ENCODE measurements at regions not wholly inside any gene's neighbourhood (a gene's known extent, or its start where the extent isn't known, plus 50 kb on each side); places are given as distances from the start of the nearest gene placed in this dataset.

GRCh38 chr7:73966062-73966940 is 61.7 kb upstream of the ELN start:
- Histone ChIP-seq H3K36me3 (ENCODE audit: control insufficient read depth, low read depth, low read length) (no peaks in the 10 kb centered on the region), H3K27ac (ENCODE audit: low read length) (no peak overlapping the region), H3K9ac (ENCODE audit: low read length) (no peak overlapping the region)

GRCh38 chr7:73966941-73967831 is 60.8 kb upstream of the ELN start:
- Histone ChIP-seq H3K4me3 (ENCODE audit: low read length) (no peak overlapping the region), H3K27ac (ENCODE audit: low read length) (no peak overlapping the region), H3K27me3 (ENCODE audit: control insufficient read depth, insufficient read depth, low read length) (no peaks in the 10 kb centered on the region), H3K9ac (ENCODE audit: low read length) (no peak overlapping the region), H3K4me1 (ENCODE audit: control insufficient read depth, low read depth, low read length) (no peaks in the 10 kb centered on the region), H3K36me3 (ENCODE audit: control insufficient read depth, low read depth, low read length) (no peaks in the 10 kb centered on the region), H3K9me3 (ENCODE audit: control insufficient read depth, low read depth, low read length) (peaks cover 5% of the 10 kb centered on the region)

More at GRCh38 chr7:73966062-73966940, 61.7 kb upstream of the ELN start:
- Histone ChIP-seq H3K4me1 (ENCODE audit: control insufficient read depth, low read depth, low read length) (no peaks in the 10 kb centered on the region), H3K4me3 (ENCODE audit: low read length) (no peak overlapping the region), H3K27me3 (ENCODE audit: control insufficient read depth, insufficient read depth, low read length) (no peaks in the 10 kb centered on the region), H3K9me3 (ENCODE audit: control insufficient read depth, low read depth, low read length) (peaks cover 5% of the 10 kb centered on the region)

- H3K9me3 ChIP-seq (ENCODE audit: control insufficient read depth, low read depth, low read length) = peaks cover 5% of the 10 kb centered on the region
- no peaks in the 10 kb centered on the region for H3K4me1 ChIP-seq (ENCODE audit: control insufficient read depth, low read depth, low read length)
- no peaks in the 10 kb centered on the region for H3K36me3 ChIP-seq (ENCODE audit: control insufficient read depth, low read depth, low read length)
- H3K27me3 ChIP-seq (ENCODE audit: control insufficient read depth, insufficient read depth, low read length) = no peaks in the 10 kb centered on the region
- H3K4me3 ChIP-seq (ENCODE audit: low read length) = no peak overlapping the region
- no peak overlapping the region for H3K9ac ChIP-seq (ENCODE audit: low read length)
- H3K27ac ChIP-seq (ENCODE audit: low read length) = no peak overlapping the region
Measured at GRCh38 chr7:73967832-73968290, 60.1 kb upstream of the ELN start.

- no peaks in the 10 kb centered on the region for H3K27me3 ChIP-seq (ENCODE audit: control insufficient read depth, insufficient read depth, low read length)
- peaks cover under 1% of the 10 kb centered on the region for H3K9me3 ChIP-seq (ENCODE audit: control insufficient read depth, low read depth, low read length)
Measured at GRCh38 chr7:73968487-73968886, 59.5 kb upstream of the ELN start.

GRCh38 chr7:73969991-73970390 is 58.0 kb upstream of the ELN start:
- Histone ChIP-seq H3K4me3 (ENCODE audit: low read length) (no peak overlapping the region), H3K36me3 (ENCODE audit: control insufficient read depth, low read depth, low read length) (no peaks in the 10 kb centered on the region), H3K27me3 (ENCODE audit: control insufficient read depth, insufficient read depth, low read length) (no peaks in the 10 kb centered on the region), H3K9me3 (ENCODE audit: control insufficient read depth, low read depth, low read length) (no peaks in the 10 kb centered on the region), H3K4me1 (ENCODE audit: control insufficient read depth, low read depth, low read length) (no peaks in the 10 kb centered on the region), H3K27ac (ENCODE audit: low read length) (no peak overlapping the region), H3K9ac (ENCODE audit: low read length) (no peak overlapping the region)

More at GRCh38 chr7:73968487-73968886, 59.5 kb upstream of the ELN start:
- Histone ChIP-seq H3K4me3 (ENCODE audit: low read length) (no peak overlapping the region), H3K36me3 (ENCODE audit: control insufficient read depth, low read depth, low read length) (no peaks in the 10 kb centered on the region), H3K27ac (ENCODE audit: low read length) (no peak overlapping the region), H3K4me1 (ENCODE audit: control insufficient read depth, low read depth, low read length) (no peaks in the 10 kb centered on the region), H3K9ac (ENCODE audit: low read length) (no peak overlapping the region)

- H3K27me3 ChIP-seq (ENCODE audit: control insufficient read depth, insufficient read depth, low read length) = no peaks in the 10 kb centered on the region
- no peaks in the 10 kb centered on the region for H3K4me1 ChIP-seq (ENCODE audit: control insufficient read depth, low read depth, low read length)
- H3K36me3 ChIP-seq (ENCODE audit: control insufficient read depth, low read depth, low read length) = no peaks in the 10 kb centered on the region
- no peaks in the 10 kb centered on the region for H3K9me3 ChIP-seq (ENCODE audit: control insufficient read depth, low read depth, low read length)
- no peak overlapping the region for H3K9ac ChIP-seq (ENCODE audit: low read length)
- no peak overlapping the region for H3K27ac ChIP-seq (ENCODE audit: low read length)
- no peak overlapping the region for H3K4me3 ChIP-seq (ENCODE audit: low read length)
Measured at GRCh38 chr7:73970801-73971229, 57.2 kb upstream of the ELN start.

- Histone ChIP-seq H3K4me1 (ENCODE audit: control insufficient read depth, low read depth, low read length) (no peaks in the 10 kb centered on the region), H3K27me3 (ENCODE audit: control insufficient read depth, insufficient read depth, low read length) (no peaks in the 10 kb centered on the region), H3K36me3 (ENCODE audit: control insufficient read depth, low read depth, low read length) (no peaks in the 10 kb centered on the region), H3K9ac (ENCODE audit: low read length) (no peak overlapping the region), H3K27ac (ENCODE audit: low read length) (no peak overlapping the region), H3K9me3 (ENCODE audit: control insufficient read depth, low read depth, low read length) (no peaks in the 10 kb centered on the region), H3K4me3 (ENCODE audit: low read length) (no peak overlapping the region)
Measured at GRCh38 chr7:73971322-73971703, 56.7 kb upstream of the ELN start.

- H3K9ac ChIP-seq (ENCODE audit: low read length) = no peak overlapping the region
Measured at GRCh38 chr7:73971704-73972341, 56.1 kb upstream of the ELN start.

GRCh38 chr7:73972614-73973013 is 55.4 kb upstream of the ELN start:
- Histone ChIP-seq H3K9ac (ENCODE audit: low read length) (no peak overlapping the region), H3K36me3 (ENCODE audit: control insufficient read depth, low read depth, low read length) (no peaks in the 10 kb centered on the region), H3K27ac (ENCODE audit: low read length) (no peak overlapping the region), H3K27me3 (ENCODE audit: control insufficient read depth, insufficient read depth, low read length) (no peaks in the 10 kb centered on the region), H3K9me3 (ENCODE audit: control insufficient read depth, low read depth, low read length) (no peaks in the 10 kb centered on the region), H3K4me3 (ENCODE audit: low read length) (no peak overlapping the region), H3K4me1 (ENCODE audit: control insufficient read depth, low read depth, low read length) (no peaks in the 10 kb centered on the region)

More at GRCh38 chr7:73971704-73972341, 56.1 kb upstream of the ELN start:
- H3K4me1 ChIP-seq (ENCODE audit: control insufficient read depth, low read depth, low read length) = no peaks in the 10 kb centered on the region
- H3K27me3 ChIP-seq (ENCODE audit: control insufficient read depth, insufficient read depth, low read length) = no peaks in the 10 kb centered on the region
- no peaks in the 10 kb centered on the region for H3K36me3 ChIP-seq (ENCODE audit: control insufficient read depth, low read depth, low read length)
- H3K9me3 ChIP-seq (ENCODE audit: control insufficient read depth, low read depth, low read length) = no peaks in the 10 kb centered on the region
- no peak overlapping the region for H3K4me3 ChIP-seq (ENCODE audit: low read length)
- H3K27ac ChIP-seq (ENCODE audit: low read length) = no peak overlapping the region

GRCh38 chr7:73973091-73973490 is 54.9 kb upstream of the ELN start:
- Histone ChIP-seq H3K27ac (ENCODE audit: low read length) (no peak overlapping the region), H3K36me3 (ENCODE audit: control insufficient read depth, low read depth, low read length) (no peaks in the 10 kb centered on the region), H3K9ac (ENCODE audit: low read length) (no peak overlapping the region), H3K4me1 (ENCODE audit: control insufficient read depth, low read depth, low read length) (no peaks in the 10 kb centered on the region), H3K4me3 (ENCODE audit: low read length) (no peak overlapping the region), H3K9me3 (ENCODE audit: control insufficient read depth, low read depth, low read length) (no peaks in the 10 kb centered on the region), H3K27me3 (ENCODE audit: control insufficient read depth, insufficient read depth, low read length) (no peaks in the 10 kb centered on the region)

Measured in iPS-18a (cell line).